Dendritic cell treated with granulocyte-macrophage colony-stimulating factor and Interleukin-4, amounts not matched to agents 40 ng/mL and 50 ng/mL, for 4 days (primary cell): ENCODE measurements at regions not wholly inside any gene's neighbourhood (a gene's known extent, or its start where the extent isn't known, plus 50 kb on each side); places are given as distances from the start of the nearest gene placed in this dataset.
"Not testable (repeated sequence)": the region's sequence is repeated elsewhere in the genome, so short reads cannot be mapped to it uniquely, and the experiment has no call there.

Experiments used
- H3K27ac Mint-ChIP-seq: one replicate; pipeline ENCODE4 v1.8.0; 2022; ENCODE audit warnings: mild to moderate bottlenecking, mixed read lengths
- H3K27me3 Mint-ChIP-seq: one replicate; pipeline ENCODE4 v1.8.0; 2022; ENCODE audit warnings: mild to moderate bottlenecking, mixed read lengths
- H3K36me3 Mint-ChIP-seq: one replicate; pipeline ENCODE4 v1.8.0; 2022; ENCODE audit warnings: low read depth, mixed read lengths
- H3K4me1 Mint-ChIP-seq: one replicate; pipeline ENCODE4 v1.8.0; 2022; ENCODE audit warnings: low read depth, mixed read lengths
- H3K4me3 Mint-ChIP-seq: one replicate; pipeline ENCODE4 v1.8.0; 2022; ENCODE audit warnings: mild to moderate bottlenecking, moderate library complexity, mixed read lengths
- H3K9me3 Mint-ChIP-seq: one replicate; pipeline ENCODE4 v1.8.0; 2022; ENCODE audit warnings: mixed read lengths
- intact Hi-C: fragments of 100-400 bp; cut with micrococcal nuclease; formaldehyde crosslinking; loops from one replicate; pipeline ENCODE4 v1.15.0; 2022

DNA sequence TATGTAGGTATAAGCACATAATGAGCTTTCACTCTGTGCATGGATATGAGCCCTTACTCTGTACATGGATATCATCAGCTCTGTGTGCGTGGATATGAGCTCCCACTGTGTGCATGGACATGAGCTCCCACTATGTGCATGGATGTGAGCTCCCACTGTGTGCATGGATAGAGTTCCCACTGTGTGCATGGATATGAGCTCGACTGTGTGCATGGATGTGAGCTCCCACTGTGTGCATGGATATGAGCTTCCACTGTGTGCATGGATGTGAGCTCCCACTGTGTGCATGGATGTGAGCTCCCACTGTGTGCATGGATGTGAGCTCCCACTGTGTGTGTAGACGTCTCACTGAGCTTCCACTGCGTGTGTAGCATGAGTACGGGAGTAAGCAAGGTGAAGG, 149.3 kb upstream of the ALKAL2 start:
- H3K36me3 Mint-ChIP-seq, result no peaks in the 10 kb centered on the region
- intact Hi-C loops, result no loop called here
- no peak overlapping the region for H3K4me3 Mint-ChIP-seq
- no peak overlapping the region for H3K27ac Mint-ChIP-seq
- H3K9me3 Mint-ChIP-seq, result no peaks in the 10 kb centered on the region
- H3K4me1 Mint-ChIP-seq, result no peaks in the 10 kb centered on the region
- H3K27me3 Mint-ChIP-seq, result no peaks in the 10 kb centered on the region

DNA sequence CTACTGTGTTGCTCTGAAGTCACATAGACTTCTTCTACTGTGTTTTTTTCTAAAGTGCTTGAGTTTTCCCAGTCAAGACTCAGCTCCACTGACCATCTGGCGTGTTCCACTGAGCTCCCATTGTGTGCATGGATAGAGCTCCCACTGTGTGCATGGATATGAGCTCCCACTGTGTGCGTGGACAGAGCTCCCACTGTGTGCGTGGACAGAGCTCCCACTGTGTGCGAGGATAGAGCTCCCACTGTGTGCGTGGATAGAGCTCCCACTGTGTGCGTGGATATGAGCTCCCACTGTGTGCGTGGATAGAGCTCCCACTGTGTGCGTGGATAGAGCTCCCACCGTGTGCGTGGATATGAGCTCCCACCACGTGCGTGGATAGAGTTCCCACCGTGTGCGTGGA, 148.3 kb upstream of the ALKAL2 start:
- intact Hi-C loops, result no loop called here
- Mint-ChIP-seq H3K4me1 (no peaks in the 10 kb centered on the region), H3K36me3 (no peaks in the 10 kb centered on the region), H3K27ac (no peak overlapping the region), H3K9me3 (no peaks in the 10 kb centered on the region), H3K27me3 (no peaks in the 10 kb centered on the region), H3K4me3 (no peak overlapping the region)

DNA sequence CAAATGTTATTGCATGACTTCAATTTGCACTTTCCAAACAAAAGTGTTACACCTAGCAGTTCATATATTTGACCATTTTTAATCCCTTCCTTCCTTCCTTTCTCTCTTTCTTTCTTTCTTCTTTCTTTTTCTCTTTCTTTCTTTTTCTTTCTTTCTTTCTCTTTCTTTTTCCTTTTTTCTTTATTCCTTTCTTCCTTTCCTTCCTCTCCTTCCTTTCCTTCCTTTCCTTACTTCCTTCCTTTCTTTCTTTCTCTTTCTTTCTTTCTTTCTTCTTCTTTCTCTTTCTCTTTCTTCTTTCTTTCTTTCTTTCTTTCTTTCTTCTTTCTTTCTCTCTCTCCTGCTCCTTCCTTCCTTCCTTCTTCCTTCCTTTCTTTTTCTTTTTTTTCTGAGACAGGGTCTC, 146.7 kb upstream of the ALKAL2 start:
- intact Hi-C loops, result no loop called here
- no peak overlapping the region for H3K27ac Mint-ChIP-seq
- peaks cover 11% of the 10 kb centered on the region for H3K27me3 Mint-ChIP-seq
- H3K9me3 Mint-ChIP-seq, result no peaks in the 10 kb centered on the region
- H3K4me3 Mint-ChIP-seq, result no peak overlapping the region
- H3K36me3 Mint-ChIP-seq, result no peaks in the 10 kb centered on the region
- H3K4me1 Mint-ChIP-seq, result peaks cover 8% of the 10 kb centered on the region

DNA sequence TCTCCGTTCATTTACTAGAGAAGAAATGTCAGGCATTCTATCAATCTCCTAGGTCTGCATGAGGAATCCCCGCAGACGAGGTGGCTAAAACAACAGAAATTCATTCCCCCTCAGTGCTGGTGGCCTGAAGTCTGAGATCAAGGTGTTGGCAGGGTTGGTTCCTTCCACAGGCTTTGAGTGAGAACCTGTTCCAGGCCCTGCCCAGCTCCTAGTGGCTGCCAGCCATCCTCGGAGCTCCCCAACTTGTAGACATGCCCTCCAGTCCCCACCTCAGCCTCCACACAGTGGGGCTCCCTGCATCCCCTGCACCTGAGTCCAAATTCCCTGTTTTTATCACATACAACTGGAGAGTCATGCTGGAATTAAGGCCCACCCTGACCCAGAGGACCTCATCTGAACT, 145.3 kb upstream of the ALKAL2 start:
- H3K4me1 Mint-ChIP-seq, result peaks cover 11% of the 10 kb centered on the region
- peaks cover 17% of the 10 kb centered on the region for H3K27me3 Mint-ChIP-seq
- no peak overlapping the region for H3K27ac Mint-ChIP-seq

DNA sequence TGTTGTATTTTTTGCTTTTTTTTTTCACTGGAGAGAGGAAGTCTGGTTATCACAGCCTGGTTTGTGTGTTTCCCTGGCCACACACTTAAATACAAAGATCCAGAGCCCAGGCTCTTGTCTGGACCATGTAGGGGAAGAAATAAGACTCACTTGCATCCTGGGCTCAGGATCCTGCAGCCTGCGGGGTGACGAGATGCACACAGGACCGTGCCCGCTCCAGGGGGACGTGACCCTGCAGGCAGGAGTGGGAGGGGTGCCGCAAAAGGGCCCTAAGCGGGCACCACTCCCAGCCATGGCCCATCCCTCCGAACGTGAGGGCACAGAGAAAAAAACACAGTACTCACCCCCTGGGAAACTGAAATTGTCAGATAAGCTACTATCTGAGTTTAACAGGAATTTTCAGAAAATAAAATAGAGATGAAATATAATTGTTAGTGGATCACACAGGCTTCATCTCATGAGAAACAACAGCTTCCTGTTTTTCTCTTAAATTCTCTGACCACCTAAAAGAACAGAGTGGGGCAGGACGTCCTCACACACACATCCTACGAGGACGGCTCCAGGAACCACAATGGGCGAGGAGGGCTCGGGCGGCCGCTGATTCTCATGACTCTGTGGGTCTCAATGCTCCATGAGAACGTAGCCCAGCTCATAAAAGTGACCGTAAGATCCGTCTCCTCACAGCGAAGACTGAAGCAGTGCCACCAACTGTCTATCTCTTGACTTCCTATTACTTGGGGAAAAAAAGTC, 142.6 kb upstream of the ALKAL2 start:
- intact Hi-C loops, result no loop called here
- Mint-ChIP-seq H3K27me3 (peaks cover 17% of the 10 kb centered on the region), H3K36me3 (no peaks in the 10 kb centered on the region), H3K27ac (no peak overlapping the region), H3K9me3 (no peaks in the 10 kb centered on the region), H3K4me3 (no peak overlapping the region), H3K4me1 (peaks cover 11% of the 10 kb centered on the region)

More for the DNA sequence above, 145.3 kb upstream of the ALKAL2 start:
- H3K36me3 Mint-ChIP-seq, result no peaks in the 10 kb centered on the region
- intact Hi-C loops, result no loop called here
- no peak overlapping the region for H3K4me3 Mint-ChIP-seq
- no peaks in the 10 kb centered on the region for H3K9me3 Mint-ChIP-seq

DNA sequence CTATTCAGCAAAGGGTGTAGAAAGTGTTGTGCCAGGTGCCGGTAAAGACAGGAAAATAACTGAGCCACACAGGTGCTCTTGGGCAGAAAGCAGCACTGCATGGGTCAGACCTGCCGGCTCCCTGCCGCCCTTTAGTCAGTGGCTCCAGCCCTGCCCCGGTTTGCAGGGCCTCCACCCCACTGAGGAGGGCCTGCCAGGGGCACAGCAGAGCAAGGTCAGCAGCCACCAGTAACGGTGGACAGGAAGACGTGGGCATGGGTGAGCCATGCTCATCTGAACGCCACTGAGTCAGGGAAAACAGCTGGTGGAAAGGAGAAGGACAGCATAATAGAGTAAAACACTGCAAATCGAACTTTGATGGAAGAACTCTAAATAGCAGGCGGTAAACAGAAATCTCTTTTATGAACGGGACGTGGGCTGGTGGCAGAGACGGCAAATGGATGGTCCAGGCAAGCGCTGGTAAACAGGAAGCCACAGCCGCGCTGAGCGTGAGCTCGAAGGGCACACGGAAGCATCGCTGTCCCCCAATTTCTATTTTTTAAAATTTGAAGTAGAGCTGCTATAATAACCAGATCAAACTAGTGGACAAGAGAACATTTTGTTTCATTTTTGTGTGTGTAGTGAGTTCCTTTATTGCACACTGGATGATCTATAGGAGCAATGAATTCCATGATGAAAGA, 141.8 kb upstream of the ALKAL2 start:
- intact Hi-C loops, result no loop called here
- H3K36me3 Mint-ChIP-seq, result no peaks in the 10 kb centered on the region
- H3K27ac Mint-ChIP-seq, result no peak overlapping the region
- H3K4me1 Mint-ChIP-seq, result peaks cover 11% of the 10 kb centered on the region
- no peaks in the 10 kb centered on the region for H3K9me3 Mint-ChIP-seq
- H3K4me3 Mint-ChIP-seq, result no peak overlapping the region
- H3K27me3 Mint-ChIP-seq, result peaks cover 17% of the 10 kb centered on the region

DNA sequence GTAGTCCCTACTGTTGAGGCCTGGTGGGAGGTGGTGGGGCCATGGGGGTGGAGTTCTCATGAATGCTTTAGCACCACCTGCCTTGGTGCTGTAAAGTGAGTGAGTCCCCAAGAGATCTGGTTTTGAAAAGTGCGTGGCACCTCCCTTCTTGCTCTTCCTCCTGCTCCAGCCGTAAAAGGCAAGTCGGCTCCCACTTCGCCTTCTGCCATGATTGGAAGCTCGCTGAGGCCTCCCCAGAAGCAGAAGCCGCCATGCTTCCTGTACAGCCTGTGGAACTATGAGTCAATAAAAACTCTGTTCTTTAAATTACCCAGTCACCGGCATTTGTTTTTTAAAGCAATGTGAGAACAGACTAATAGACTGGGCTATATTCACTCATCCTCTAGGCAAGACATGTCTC, 141.3 kb upstream of the ALKAL2 start:
- no peaks in the 10 kb centered on the region for H3K9me3 Mint-ChIP-seq
- no peak overlapping the region for H3K4me3 Mint-ChIP-seq
- H3K36me3 Mint-ChIP-seq, result no peaks in the 10 kb centered on the region
- intact Hi-C loops, result no loop called here
- peaks cover 11% of the 10 kb centered on the region for H3K4me1 Mint-ChIP-seq
- peaks cover 17% of the 10 kb centered on the region for H3K27me3 Mint-ChIP-seq
- no peak overlapping the region for H3K27ac Mint-ChIP-seq

DNA sequence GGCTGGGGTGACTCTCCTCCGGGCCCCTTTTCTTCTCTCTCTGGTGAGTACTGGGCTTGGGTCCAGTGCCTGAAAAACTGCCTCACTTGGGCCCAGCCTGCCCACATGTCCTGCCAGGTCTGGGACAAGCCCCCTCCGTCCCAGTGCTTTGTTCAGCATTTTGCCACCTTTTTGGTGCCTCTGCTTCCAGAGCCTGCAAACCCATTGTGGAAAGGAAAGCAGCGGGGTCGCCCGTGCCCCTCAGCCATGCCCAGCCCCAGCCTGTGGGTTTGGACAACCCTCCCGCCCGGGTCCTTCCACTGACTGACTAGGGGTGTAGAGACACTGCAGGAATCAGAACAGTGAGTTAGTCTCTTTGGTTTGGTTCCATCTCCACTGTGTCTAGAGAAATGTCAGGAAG, 140.7 kb upstream of the ALKAL2 start:
- no peaks in the 10 kb centered on the region for H3K9me3 Mint-ChIP-seq
- no peak overlapping the region for H3K4me3 Mint-ChIP-seq
- intact Hi-C loops, result no loop called here
- no peaks in the 10 kb centered on the region for H3K36me3 Mint-ChIP-seq
- peaks cover 11% of the 10 kb centered on the region for H3K4me1 Mint-ChIP-seq
- peaks cover 17% of the 10 kb centered on the region for H3K27me3 Mint-ChIP-seq
- no peak overlapping the region for H3K27ac Mint-ChIP-seq

DNA sequence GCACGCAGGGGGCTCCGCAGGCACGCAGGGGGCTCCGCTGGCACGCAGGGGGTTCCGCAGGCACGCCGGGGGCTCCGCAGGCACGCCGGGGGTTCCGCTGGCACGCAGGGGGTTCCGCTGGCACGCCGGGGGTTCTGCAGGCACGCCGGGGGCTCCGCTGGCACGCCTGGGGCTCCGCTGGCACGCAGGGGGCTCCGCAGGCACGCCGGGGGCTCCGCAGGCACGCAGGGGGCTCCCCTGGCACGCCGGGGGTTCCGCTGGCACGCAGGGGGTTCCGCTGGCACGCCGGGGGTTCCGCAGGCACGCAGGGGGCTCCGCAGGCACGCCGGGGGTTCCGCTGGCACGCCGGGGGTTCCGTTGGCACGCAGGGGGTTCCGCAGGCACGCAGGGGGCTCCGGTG, 138.8 kb upstream of the ALKAL2 start:
- intact Hi-C loops, H3K4me3 Mint-ChIP-seq: not testable (repeated sequence)

DNA sequence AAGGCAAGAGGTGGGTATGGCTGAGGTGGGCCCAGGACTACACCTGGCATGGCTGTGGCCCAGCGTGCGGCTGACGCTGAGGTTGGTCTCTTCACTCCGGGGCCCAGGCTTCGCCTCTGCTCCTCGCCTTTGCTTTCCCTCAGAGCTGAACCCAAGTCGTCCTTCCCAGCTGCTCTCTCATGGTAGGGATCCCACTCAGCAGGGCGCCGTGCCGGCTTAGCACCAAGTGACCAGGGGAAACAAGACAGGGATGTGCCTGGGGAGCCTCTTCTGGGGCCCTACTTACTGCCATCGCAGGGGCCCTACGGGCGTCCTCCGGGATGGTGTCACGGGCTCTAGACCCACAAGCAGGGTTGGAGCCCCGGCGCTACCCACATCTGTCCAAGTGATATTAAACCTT, 138.1 kb upstream of the ALKAL2 start:
- no peak overlapping the region for H3K4me3 Mint-ChIP-seq
- H3K4me1 Mint-ChIP-seq, result peaks cover 11% of the 10 kb centered on the region
- no peak overlapping the region for H3K27ac Mint-ChIP-seq
- intact Hi-C loops, result no loop called here
- H3K27me3 Mint-ChIP-seq, result peaks cover 17% of the 10 kb centered on the region
- peaks cover 11% of the 10 kb centered on the region for H3K9me3 Mint-ChIP-seq
- no peaks in the 10 kb centered on the region for H3K36me3 Mint-ChIP-seq

More for the DNA sequence above, 138.8 kb upstream of the ALKAL2 start:
- H3K4me1 Mint-ChIP-seq, result peaks cover 11% of the 10 kb centered on the region
- not testable (repeated sequence) for H3K9me3 Mint-ChIP-seq, H3K36me3 Mint-ChIP-seq, H3K27ac Mint-ChIP-seq
- peaks cover 17% of the 10 kb centered on the region for H3K27me3 Mint-ChIP-seq

DNA sequence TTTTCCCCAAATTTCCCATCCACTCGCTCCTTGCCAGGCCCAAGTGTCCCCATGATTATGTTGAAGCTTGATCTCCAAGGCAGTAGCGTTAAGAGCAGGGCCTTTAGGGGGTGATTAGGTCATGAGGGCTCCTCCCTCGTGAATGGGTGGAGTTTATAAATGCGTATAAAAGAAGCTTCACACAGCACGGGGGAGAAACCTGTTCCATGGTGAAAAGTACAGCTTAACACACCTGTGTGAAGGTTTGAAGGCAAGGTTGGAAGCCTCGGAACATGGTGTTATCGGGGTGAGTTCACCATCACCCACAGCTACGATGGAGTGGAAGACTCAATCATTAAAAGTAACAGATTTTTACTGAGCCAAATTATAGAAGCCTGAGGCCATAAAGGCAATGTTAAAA, 137.4 kb upstream of the ALKAL2 start:
- H3K27me3 Mint-ChIP-seq, result peaks cover 13% of the 10 kb centered on the region
- peaks cover 12% of the 10 kb centered on the region for H3K9me3 Mint-ChIP-seq
- no peak overlapping the region for H3K4me3 Mint-ChIP-seq
- H3K27ac Mint-ChIP-seq, result no peak overlapping the region
- H3K36me3 Mint-ChIP-seq, result no peaks in the 10 kb centered on the region
- H3K4me1 Mint-ChIP-seq, result peaks cover 9% of the 10 kb centered on the region
- intact Hi-C loops, result no loop called here

DNA sequence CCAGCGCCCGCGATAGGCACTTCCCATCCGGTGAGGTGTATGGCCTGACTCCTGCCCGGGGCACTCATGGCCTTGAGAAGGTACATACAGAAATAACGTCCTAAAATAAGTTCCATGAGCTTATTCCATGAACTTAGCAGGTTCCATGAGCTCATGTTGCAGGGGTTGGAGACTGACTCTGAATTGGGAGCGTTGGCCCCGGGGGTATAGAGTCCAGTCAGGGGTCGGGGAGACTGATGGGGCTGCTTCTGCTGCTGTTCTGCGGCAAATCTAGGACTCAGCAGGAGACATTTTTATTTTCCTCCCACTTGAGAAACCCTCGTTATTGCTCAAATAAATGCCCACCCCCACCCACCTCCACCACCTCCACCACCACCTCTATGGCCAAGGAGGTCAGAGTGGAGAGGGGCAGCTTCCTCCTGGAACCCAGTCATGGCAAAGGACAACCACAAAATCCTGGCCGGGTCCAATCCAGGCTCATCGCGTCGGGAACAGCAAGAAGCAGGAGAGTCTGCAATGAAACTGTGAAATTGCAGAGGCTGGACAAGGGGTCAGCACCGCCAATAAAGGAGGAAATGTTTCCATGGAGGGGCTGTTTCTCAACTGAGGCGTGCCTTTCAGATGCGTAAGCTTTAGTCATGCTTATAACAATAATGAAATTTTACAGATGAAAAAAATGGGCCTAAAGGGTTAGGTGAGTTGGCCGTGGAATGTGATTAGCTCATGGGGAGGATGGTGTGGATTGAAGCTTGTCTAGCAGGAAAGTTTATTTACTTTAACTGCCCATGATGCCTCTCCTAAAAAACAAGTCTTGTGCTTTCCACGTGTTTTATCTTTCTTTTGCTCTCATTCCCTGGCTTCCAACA, 136.6 kb upstream of the ALKAL2 start:
- H3K36me3 Mint-ChIP-seq, result no peaks in the 10 kb centered on the region
- peaks cover 6% of the 10 kb centered on the region for H3K27me3 Mint-ChIP-seq
- no peak overlapping the region for H3K4me3 Mint-ChIP-seq
- intact Hi-C loops, result no loop called here
- peaks cover 2% of the 10 kb centered on the region for H3K4me1 Mint-ChIP-seq
- H3K9me3 Mint-ChIP-seq, result peaks cover 12% of the 10 kb centered on the region
- H3K27ac Mint-ChIP-seq, result no peak overlapping the region

DNA sequence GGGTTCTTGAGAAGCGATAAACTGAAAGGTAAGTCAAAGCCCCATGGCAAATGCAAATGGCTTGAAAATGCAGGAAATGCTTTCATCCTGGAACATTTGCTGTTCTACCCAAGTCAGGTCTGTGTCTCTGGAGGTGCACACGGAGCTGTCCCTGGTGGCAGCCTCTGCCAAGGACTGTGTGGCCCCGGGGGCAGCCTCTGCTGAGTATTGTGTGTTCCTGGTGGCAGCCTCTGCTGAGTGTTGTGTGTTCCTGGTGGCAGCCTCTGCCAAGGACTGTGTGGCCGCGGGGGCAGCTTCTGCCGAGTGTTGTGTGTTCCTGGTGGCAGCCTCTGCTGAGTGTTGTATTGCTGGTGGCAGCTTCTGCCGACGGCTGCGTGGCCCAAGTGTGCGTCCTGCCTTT, 135.6 kb upstream of the ALKAL2 start:
- Mint-ChIP-seq H3K4me3 (no peak overlapping the region), H3K4me1 (no peaks in the 10 kb centered on the region), H3K27ac (no peak overlapping the region), H3K36me3 (no peaks in the 10 kb centered on the region), H3K9me3 (peaks cover 12% of the 10 kb centered on the region), H3K27me3 (no peaks in the 10 kb centered on the region)
- intact Hi-C loops, result no loop called here
